H9 (cell line): ENCODE measurements at regions not wholly inside any gene's neighbourhood (a gene's known extent, or its start where the extent isn't known, plus 50 kb on each side); places are given as distances from the start of the nearest gene placed in this dataset.

ENCODE experiments used
- DNase-seq: peaks from one replicate; pipeline ENCODE4 v3.0.0-alpha.2; 2017
- H2AFZ ChIP-seq: one replicate; pipeline ENCODE4 v1.6.1; 2013; ENCODE audit warnings: mild to moderate bottlenecking, low read length, control low read depth, moderate library complexity
- H2AK5ac ChIP-seq: 2 replicates; pipeline ENCODE4 v1.6.1; 2013; ENCODE audit warnings: low read length, control low read depth, mixed read lengths; ENCODE audit not compliant: insufficient read length
- H2BK120ac ChIP-seq: one replicate; pipeline ENCODE4 v1.6.1; 2013; ENCODE audit warnings: low read depth, mild to moderate bottlenecking, low read length, control low read depth, inconsistent platforms; ENCODE audit not compliant: poor library complexity, severe bottlenecking
- H2BK12ac ChIP-seq: 2 replicates; pipeline ENCODE4 v1.6.1; 2013; ENCODE audit warnings: low read length, control low read depth, mixed read lengths, low read depth; ENCODE audit not compliant: insufficient read length
- H2BK15ac ChIP-seq: 2 replicates; pipeline ENCODE4 v1.6.1; 2013; ENCODE audit warnings: low read depth, low read length, control low read depth
- H2BK20ac ChIP-seq: one replicate; pipeline ENCODE4 v1.6.1; 2013; ENCODE audit warnings: low read depth, mild to moderate bottlenecking, low read length, control low read depth, inconsistent platforms; ENCODE audit not compliant: poor library complexity, severe bottlenecking
- H2BK5ac ChIP-seq: 2 replicates; pipeline ENCODE4 v1.6.1; 2013; ENCODE audit warnings: low read length, control low read depth, mixed read lengths; ENCODE audit not compliant: insufficient read length
- H3K14ac ChIP-seq: 2 replicates; pipeline ENCODE4 v1.6.1; 2013; ENCODE audit warnings: low read length, control low read depth; ENCODE audit not compliant: insufficient read depth
- H3K18ac ChIP-seq: 2 replicates; pipeline ENCODE4 v1.6.1; 2013; ENCODE audit warnings: low read depth, mild to moderate bottlenecking, mixed read lengths, low read length, control low read depth; ENCODE audit not compliant: insufficient read length
- H3K23ac ChIP-seq: 2 replicates; pipeline ENCODE4 v1.6.1; 2013; ENCODE audit warnings: low read length, control low read depth, mixed read lengths, low read depth; ENCODE audit not compliant: insufficient read length
- H3K23me2 ChIP-seq: 2 replicates; pipeline ENCODE4 v1.6.1; 2013; ENCODE audit warnings: low read depth, mild to moderate bottlenecking, mixed read lengths, low read length, control low read depth; ENCODE audit not compliant: insufficient read length, poor library complexity, severe bottlenecking
- H3K27ac ChIP-seq: 2 replicates; pipeline ENCODE4 v1.5.1; 2013; ENCODE audit warnings: low read length, control low read depth, mixed read lengths, low read depth; ENCODE audit not compliant: insufficient read length
- H3K27me3 ChIP-seq: 2 replicates; pipeline ENCODE4 v1.6.1; 2013; ENCODE audit warnings: low read length, control low read depth, inconsistent platforms; ENCODE audit not compliant: insufficient read depth
- H3K4ac ChIP-seq: 2 replicates; pipeline ENCODE4 v1.6.1; 2013; ENCODE audit warnings: low read depth, mild to moderate bottlenecking, control low read depth, inconsistent platforms, low read length, moderate library complexity
- H3K4me1 ChIP-seq: 2 replicates; pipeline ENCODE4 v1.6.1; 2013; ENCODE audit warnings: low read length, control low read depth, inconsistent platforms; ENCODE audit not compliant: insufficient read depth
- H3K4me2 ChIP-seq: 2 replicates; pipeline ENCODE4 v1.6.1; 2013; ENCODE audit warnings: low read length, control low read depth, mixed read lengths; ENCODE audit not compliant: insufficient read length, insufficient read depth
- H3K56ac ChIP-seq: 2 replicates; pipeline ENCODE4 v1.6.1; 2013; ENCODE audit warnings: low read depth, mild to moderate bottlenecking, mixed read lengths, low read length, control low read depth; ENCODE audit not compliant: insufficient read length
- H3K79me1 ChIP-seq: 2 replicates; pipeline ENCODE4 v1.6.1; 2013; ENCODE audit warnings: low read depth, mild to moderate bottlenecking, moderate library complexity, low read length, control low read depth, inconsistent platforms; ENCODE audit not compliant: insufficient read depth, poor library complexity, severe bottlenecking
- H3K79me2 ChIP-seq: 2 replicates; pipeline ENCODE4 v1.6.1; 2013; ENCODE audit warnings: low read length, control low read depth, inconsistent platforms; ENCODE audit not compliant: insufficient read depth
- H3K9ac ChIP-seq: 2 replicates; pipeline ENCODE4 v1.6.1; 2013; ENCODE audit warnings: low read length, control low read depth, mixed read lengths; ENCODE audit not compliant: insufficient read length; ENCODE audit errors: extremely low read depth
- H3K9me3 ChIP-seq: one replicate; pipeline ENCODE4 v1.6.1; 2013; ENCODE audit warnings: low read depth, low read length, inconsistent platforms; ENCODE audit not compliant: control insufficient read depth
- H3T11ph ChIP-seq: one replicate; pipeline ENCODE4 v1.6.1; 2013; ENCODE audit warnings: mild to moderate bottlenecking, low read length, control low read depth, inconsistent platforms
- H4K20me1 ChIP-seq: one replicate; pipeline ENCODE4 v1.6.1; 2013; ENCODE audit not compliant: control insufficient read depth, insufficient read length, insufficient read depth
- H4K5ac ChIP-seq: 2 replicates; pipeline ENCODE4 v1.6.1; 2013; ENCODE audit warnings: low read depth, mild to moderate bottlenecking, mixed read lengths, low read length, control low read depth; ENCODE audit not compliant: insufficient read length
- H4K8ac ChIP-seq: replicated peaks from 2 replicates; pipeline ENCODE4 v1.6.1; 2013; ENCODE audit warnings: low read length, control low read depth, mixed read lengths, low read depth; ENCODE audit not compliant: insufficient read length
- H4K91ac ChIP-seq: 2 replicates; pipeline ENCODE4 v1.6.1; 2013; ENCODE audit warnings: low read depth, mild to moderate bottlenecking, moderate library complexity, mixed read lengths, low read length, control low read depth; ENCODE audit not compliant: insufficient read length
- H3K27ac Mint-ChIP-seq, 3 experiments: 2 replicates in 2 of 3; 3 replicates in 1 of 3; pipeline ENCODE4 v1.8.0; 2020 to 2021; ENCODE audit warnings: mixed read lengths in 3 of 3, mild to moderate bottlenecking in 1 of 3, moderate library complexity in 1 of 3
- H3K27me3 Mint-ChIP-seq: 2 replicates; pipeline ENCODE4 v1.8.0; 2021; ENCODE audit warnings: low read depth, mild to moderate bottlenecking, moderate library complexity, mixed read lengths
- H3K36me3 Mint-ChIP-seq, 3 experiments: 2 replicates in 2 of 3; 3 replicates in 1 of 3; pipeline ENCODE4 v1.8.0; 2020 to 2021; ENCODE audit warnings: low read depth in 3 of 3, mixed read lengths in 3 of 3; ENCODE audit not compliant: insufficient read depth in 1 of 3
- H3K4me1 Mint-ChIP-seq, 2 experiments: 2 replicates each; pipeline ENCODE4 v1.8.0; 2020; ENCODE audit warnings: mixed read lengths in 2 of 2
- H3K4me3 Mint-ChIP-seq, 2 experiments: 2 replicates in 1 of 2; 3 replicates in 1 of 2; pipeline ENCODE4 v1.8.0; 2020 to 2021; ENCODE audit warnings: mild to moderate bottlenecking in 2 of 2, mixed read lengths in 2 of 2, moderate library complexity in 1 of 2
- H3K9me3 Mint-ChIP-seq, 2 experiments: 2 replicates in 1 of 2; 3 replicates in 1 of 2; pipeline ENCODE4 v1.8.0; 2020; ENCODE audit warnings: mild to moderate bottlenecking in 2 of 2, mixed read lengths in 2 of 2, moderate library complexity in 1 of 2
- CTCF ChIP-seq: fragments of 200-600 bp; sonication (generic); conservative IDR thresholded peaks from 3 replicates; pipeline ENCODE4 v1.8.0; 2021; ENCODE audit warnings: antibody characterized with exemption, mild to moderate bottlenecking
- WGBS: extraction: QIAGEN DNeasy Blood & Tissue Kit; methylation state at CpG from one replicate; pipeline ENCODE4 v1.1.7; 2013; ENCODE audit warnings: missing lambda C conversion rate, low lambda C conversion rate, mixed read lengths; ENCODE audit not compliant: insufficient read length; ENCODE audit errors: extremely low coverage; 5-methylcytosine and 5-hydroxymethylcytosine counted together

- Histone ChIP-seq H2BK20ac (no peak overlapping the region), H3K27me3 (no peaks in the 10 kb centered on the region), H4K8ac (no peak overlapping the region), H3K4me2 (no peak overlapping the region), H2BK15ac (no peak overlapping the region), H2BK120ac (no peak overlapping the region), H3K23me2 (no peaks in the 10 kb centered on the region), H4K91ac (no peak overlapping the region), H4K5ac (no peak overlapping the region), H2BK5ac (no peak overlapping the region), H2BK12ac (no peak overlapping the region), H2AK5ac (no peak overlapping the region), H3K79me2 (no peaks in the 10 kb centered on the region), H3K18ac (no peak overlapping the region), H4K20me1 (no peaks in the 10 kb centered on the region), H3K9ac (no peak overlapping the region), H3K4ac (no peak overlapping the region), H3K9me3 (no peaks in the 10 kb centered on the region), H2AFZ (no peak overlapping the region), H3K14ac (no peak overlapping the region), H3K4me1 (no peaks in the 10 kb centered on the region; the same call in 1 of the 2 replicates), H3K27ac (no peak overlapping the region), H3K56ac (no peak overlapping the region), H3T11ph (no peak overlapping the region), H3K79me1 (no peaks in the 10 kb centered on the region), H3K23ac (no peak overlapping the region)
- Mint-ChIP-seq H3K27ac (no peak overlapping the region), H3K4me1 (peaks cover 4 to 5% of the 10 kb centered on the region in 2 experiments), H3K27me3 (no peaks in the 10 kb centered on the region), H3K9me3 (no peaks in the 10 kb centered on the region; a peak in 1 of 5 replicates), H3K4me3 (no peak overlapping the region), H3K36me3 (no peaks in the 10 kb centered on the region; a peak in 2 of 7 replicates)
- WGBS: no CpG with 5 or more reads among the region's 7 CpGs
- no peak for DNase-seq
- no peak for TF ChIP-seq CTCF
Measured at GRCh38 chr9:81874250-81874649, 54.0 kb upstream of the SPATA31D4 start.
